Fibroblast of peridontal ligament (primary cell): ENCODE measurements at regions not wholly inside any gene's neighbourhood (a gene's known extent, or its start where the extent isn't known, plus 50 kb on each side); places are given as distances from the start of the nearest gene placed in this dataset.
"Not testable (repeated sequence)": the region's sequence is repeated elsewhere in the genome, so short reads cannot be mapped to it uniquely, and the experiment has no call there.

Source experiments
- DNase-seq: peaks from one replicate; pipeline ENCODE4 v3.0.0-alpha.2; 2010; ENCODE audit errors: extremely low read depth

GRCh38 chr9:21694424-21694823 is 108.0 kb upstream of the MTAP start:
- DNase-seq: no peak

GRCh38 chr9:21695443-21695842 is 107.0 kb upstream of the MTAP start:
- no peak for DNase-seq

DNA sequence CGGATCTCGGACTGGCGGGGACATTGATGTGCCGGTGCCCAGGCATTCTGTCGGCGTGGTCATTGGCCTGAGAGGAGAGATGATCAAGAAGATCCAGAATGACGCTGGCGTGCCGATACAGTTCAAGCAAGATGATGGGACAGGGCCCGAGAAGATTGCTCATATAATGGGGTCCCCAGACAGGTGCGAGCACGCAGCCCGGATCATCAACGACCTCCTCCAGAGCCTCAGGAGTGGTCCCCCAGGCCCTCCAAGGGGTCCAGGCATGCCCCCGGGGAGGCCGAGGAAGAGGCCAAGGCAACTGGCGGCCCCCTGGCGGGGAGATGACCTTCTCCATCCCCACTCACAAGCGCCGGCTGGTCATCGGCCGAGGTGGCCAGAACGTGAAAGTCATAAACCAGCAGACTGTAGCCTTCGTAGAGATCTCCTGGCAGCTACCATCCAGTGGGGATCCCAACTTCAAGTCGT is 106.5 kb upstream of the MTAP start:
- no peak for DNase-seq

- no peak for DNase-seq
Measured at GRCh38 chr9:21696411-21696871, 106.0 kb upstream of the MTAP start.

DNA sequence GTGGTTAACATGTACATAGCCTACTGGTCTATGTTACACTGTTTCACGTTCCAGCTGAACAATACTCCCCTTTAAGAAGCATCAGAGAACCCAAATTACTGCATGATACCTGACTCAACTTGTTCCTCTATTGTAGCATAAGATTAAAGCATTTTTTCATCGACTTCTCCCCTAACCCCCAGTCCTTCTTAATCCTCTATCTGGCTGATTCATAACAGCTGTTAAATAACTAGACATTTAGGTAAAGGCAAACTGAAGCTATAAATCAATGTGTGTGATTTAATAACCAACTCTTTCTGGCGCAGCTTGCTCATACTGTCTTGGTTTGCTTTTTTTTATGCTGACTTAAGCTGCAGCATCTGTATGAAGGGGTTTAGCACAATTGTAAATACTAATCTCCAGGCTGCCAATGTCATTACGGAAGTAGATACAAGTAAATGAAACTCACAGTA is 94.2 kb upstream of the MTAP start:
- DNase-seq: no peak

DNA sequence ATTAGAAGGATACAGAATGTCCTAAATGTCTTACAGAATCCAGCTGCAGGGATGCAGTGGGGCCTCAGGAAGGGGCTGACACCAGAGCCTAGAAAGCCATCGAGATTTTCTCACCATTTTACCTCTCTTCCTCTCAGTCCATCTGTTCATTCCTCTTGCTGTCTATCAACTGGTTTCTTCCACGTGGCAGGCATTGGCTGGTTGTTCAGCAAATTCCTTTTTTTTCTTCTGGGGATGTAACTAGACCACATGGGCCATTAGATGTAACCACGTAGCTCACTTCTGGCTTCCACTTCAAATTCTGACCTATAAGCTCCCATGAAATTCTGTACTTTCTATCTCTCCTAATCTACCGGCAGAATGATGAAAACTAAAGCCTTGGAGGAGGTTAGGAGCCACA is 93.6 kb upstream of the MTAP start:
- DNase-seq: no peak

DNA sequence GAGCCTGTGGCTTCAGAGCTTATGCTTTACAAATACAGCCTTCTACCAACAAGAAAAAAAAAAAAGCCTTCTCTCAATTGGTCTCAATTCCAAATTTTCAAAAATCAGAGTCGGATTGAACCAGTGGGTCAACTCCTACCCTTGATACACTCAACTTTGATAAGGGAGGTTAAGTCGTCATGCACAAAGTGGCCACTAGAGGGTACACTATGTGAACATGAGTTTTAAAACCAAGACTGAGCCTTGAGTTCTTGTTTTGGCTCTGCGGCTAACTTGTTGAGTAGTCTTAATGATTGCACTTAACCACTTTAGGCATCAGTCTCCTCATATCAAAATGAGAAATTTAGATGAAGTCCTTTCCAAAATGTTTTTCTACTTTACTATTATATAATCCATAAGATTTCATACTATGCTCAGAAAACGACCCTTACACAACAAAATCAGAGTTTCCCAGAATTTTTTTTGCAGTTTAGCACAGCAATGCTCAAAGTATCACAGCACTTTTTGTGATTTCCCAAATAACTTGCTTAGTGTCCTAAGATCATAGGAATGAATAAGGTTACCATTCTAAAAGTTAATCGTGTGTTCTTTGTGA is 92.9 kb upstream of the MTAP start:
- DNase-seq: peak; percentile 71

DNA sequence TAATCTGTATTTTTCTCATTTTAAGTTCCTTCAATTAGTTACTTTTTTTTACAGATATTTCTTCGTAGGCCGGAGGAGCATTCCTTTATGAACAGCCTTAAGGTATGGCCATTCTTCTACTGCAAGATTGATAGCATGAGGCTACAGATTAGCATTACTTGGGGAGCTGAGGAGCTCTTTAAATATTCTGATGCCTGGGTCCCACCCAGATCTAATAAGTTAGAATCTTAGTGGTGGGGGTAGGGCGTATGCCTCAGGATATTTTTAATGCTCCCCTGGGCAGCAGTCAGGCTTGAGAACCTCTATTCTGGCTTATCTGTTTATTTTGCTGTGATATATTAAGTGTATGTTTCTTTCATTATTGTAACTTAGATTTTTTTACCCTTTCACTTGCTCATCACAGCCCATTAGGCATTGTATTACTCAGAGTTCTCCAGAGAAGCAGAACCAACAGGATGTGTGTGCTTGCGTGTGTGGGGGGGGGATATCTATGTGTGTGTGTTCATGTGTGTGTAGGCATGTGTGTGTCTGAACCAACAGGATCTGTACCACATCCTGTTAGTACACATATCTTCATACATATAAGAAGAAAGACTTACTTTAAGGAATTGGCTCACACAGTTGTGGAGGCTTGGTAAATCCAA is 91.8 kb upstream of the MTAP start:
- no peak for DNase-seq

DNA sequence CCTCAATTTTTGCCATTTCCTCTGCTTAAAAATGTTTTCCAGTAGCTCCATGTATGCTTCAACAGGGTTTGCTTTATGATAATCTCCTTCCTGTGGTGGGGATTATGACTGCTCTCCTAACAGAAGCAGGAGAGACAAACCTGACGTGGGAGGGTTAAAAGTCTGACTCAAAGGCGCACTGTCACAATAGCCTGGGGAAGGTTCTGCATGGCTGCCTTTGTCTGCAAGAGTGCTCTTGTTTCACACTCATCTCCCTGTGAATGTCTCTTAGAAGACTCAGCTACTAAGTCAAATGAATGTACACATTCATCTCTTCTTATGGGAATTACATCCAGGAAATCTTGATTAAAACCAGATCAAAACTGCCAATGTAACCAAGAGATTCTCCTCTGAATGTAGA is 90.9 kb upstream of the MTAP start:
- DNase-seq: peak; percentile 55

GRCh38 chr9:21715408-21715807 is 87.0 kb upstream of the MTAP start:
- DNase-seq: no peak

DNA sequence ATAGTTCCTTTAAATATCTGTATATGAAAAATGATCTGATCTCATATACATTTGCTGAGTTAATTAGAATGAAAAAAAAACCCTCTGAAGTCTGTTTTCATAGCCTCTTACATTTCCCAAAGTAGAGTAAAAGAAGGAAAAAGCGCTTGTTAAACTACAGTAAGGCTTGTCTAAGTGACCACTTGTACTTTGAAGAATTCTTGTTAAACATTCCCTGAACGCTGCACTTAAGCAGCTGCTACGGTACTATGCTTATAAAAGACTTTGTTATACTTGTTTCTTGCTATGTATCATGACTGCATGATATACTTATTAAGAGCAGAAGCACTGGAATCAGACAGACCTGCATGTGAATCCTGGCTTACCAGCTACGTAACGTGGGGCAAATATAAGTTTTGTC is 81.7 kb upstream of the MTAP start:
- DNase-seq: no peak

- DNase-seq: not testable (repeated sequence)
Measured at GRCh38 chr9:21727411-21727810, 75.0 kb upstream of the MTAP start.

DNA sequence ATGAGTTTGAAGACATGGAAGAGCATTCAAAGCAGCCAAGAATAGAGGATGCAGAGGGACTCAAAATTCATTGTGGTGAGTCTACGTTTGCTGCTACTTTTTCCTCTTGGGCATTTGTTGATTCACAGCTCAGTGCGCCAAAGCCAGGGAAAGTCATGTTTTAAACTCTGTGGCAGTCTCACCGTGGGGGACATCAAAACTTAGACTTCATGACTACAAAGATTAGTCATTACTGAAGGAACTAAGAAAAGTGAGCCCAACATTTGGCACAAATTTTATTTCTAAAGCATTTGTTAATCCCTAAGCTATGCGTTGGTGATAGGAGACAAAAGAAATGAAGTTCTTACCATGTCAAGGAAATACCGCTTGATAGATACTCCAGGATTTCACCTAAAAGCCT is 73.7 kb upstream of the MTAP start:
- peak; percentile 56 for DNase-seq

DNA sequence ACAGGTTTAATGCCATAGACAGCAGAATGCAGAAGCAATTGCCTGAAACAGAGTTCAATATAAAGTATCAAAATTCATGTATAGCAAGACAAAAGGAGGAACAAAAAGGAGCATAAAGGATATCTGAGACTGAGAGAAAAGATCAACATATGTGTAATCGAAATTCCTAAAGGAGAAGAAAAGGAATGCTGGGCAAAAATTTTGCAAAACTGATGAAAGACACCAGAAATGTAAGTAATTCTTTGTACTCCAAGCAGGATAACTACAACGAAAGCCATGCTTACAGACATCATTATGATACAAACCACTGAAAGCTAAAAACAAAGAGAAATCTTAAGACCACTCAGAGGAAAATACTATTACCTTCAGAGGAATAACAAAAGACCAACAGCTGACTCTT is 72.8 kb upstream of the MTAP start:
- peak; percentile 73 for DNase-seq

DNA sequence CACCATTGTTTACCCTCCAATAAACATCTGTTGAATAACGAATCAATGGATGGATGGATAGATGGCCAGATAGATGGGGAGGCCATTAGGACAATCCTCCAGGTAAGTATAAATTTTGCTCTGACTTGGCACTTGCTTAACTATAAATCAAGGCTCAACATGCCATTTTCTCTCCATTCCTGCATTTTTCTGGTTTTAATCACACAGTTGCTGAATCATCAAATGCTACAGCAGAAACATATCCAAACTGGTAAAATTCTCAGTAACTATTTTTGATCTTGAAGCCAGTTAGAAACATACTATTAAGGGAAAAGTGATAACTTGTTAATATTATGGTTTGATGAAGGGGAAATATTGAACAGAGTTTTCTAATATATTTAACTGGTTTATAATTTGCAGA is 71.5 kb upstream of the MTAP start:
- peak; percentile 60 for DNase-seq

DNA sequence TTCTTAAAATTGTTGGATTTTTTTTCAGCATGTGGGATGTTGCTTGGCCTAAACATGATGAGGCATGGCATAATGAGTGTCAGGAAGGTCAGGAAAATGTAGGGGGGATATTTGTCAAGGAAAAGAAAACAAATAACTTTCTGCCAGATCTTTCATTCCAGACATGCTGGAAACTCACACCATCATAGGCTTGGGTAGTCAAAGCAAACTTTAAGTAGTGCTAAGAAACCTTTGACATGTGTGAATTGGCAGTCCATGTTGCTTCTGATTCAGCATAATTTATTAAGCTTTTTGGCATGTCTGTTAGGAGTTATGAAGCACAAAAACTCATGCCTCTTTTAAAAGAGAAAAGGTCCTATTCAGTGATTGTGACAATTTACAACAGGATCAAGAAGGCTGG is 61.3 kb upstream of the MTAP start:
- DNase-seq: peak; percentile 43

- DNase-seq: no peak
Measured at GRCh38 chr9:21744320-21744719, 58.1 kb upstream of the MTAP start.

DNA sequence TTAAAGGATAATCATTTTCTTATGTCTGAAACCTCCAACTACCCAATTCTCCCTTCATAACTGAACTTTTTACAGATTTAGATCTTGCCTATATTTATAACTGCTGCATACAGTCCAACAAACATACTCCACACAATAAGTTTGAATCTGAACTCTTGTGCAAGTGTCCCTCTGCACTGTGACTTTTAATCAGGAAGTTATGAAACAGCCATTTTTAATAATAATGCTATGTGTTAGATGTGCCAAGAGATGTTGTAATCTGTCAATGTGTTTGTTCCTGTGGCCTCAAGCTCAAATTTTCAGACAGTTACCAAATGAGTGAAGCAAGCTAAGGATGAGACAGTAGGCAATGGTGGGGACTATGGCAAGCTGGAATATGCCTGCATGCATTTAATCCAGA is 57.6 kb upstream of the MTAP start:
- DNase-seq: peak; percentile 31

DNA sequence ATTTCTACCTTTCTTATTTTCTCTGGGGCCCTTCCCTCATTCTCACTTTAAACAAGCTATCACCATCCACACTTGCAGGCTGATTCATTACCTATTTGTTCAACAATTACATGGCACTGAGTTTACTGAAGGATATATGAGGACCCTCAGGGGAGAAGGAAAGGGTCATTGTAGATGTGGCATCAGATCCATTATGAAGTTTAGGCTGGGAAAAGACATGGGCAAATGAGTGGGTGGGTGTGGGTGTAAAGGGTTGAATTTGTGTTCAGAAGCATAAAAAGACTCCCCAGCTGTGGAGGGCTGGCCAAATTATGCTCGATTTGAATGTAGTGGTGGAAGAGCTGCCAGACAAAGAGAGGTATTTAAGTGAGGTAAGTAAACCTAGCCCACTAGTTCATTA is 55.9 kb upstream of the MTAP start:
- DNase-seq: no peak

DNA sequence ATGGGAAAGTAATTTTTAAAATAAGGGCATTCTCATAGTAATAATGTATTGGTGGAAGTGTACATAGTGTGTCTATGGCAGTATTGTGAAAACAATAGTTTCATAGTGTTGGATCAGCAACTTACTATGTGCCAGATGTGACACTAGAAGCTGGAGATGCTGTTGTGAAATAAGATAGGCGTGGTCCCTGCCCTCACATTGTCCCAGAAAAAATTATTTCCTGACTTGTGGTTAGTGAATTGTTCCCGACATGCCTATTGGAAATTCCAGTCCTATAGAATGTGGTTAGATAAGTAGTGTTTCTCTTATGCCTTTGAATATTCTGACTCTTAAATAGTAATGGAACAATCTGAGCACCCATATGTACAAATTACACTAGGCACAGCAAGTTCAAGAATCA is 55.3 kb upstream of the MTAP start:
- peak; percentile 60 for DNase-seq

DNA sequence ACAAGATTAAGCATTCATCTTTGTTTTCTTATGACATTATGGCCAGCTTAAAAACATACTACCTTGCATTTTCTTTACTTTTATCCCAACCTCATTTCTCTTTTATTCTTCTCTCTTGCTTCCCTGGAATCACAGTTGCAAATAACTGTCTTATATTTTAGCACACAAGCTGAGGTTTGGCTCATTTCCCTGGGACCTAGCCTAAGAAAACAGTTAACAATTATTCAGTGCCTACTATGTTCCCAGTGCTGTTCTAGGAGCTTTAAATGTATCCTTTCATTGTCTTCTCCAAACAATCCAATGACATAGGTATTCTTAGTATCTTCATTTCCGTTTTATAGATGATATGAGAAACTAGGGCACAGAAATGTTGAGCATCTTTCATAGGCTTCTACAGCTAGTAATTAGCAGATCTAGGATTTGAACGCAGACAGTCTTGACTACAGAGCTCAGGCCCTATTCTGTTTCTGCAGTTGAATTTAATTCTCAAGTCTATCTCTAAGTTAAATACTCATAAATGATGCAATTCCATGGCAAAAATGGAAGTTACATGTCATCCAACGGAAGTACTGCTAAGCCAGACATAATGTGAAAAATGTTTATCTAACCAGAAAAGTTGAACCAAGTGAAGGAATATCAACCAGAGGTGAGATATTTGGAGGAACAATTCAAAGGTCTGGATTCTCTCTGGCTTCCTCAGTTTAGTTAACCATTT is 52.3 kb upstream of the MTAP start:
- DNase-seq: peak; percentile 38

- DNase-seq: no peak
Measured at GRCh38 chr9:21751998-21752397, 50.4 kb upstream of the MTAP start.
